GM20431 (cell line): ENCODE measurements at regions not wholly inside any gene's neighbourhood (a gene's known extent, or its start where the extent isn't known, plus 50 kb on each side); places are given as distances from the start of the nearest gene placed in this dataset.
"Not testable (repeated sequence)": the region's sequence is repeated elsewhere in the genome, so short reads cannot be mapped to it uniquely, and the experiment has no call there.

Experiments used
- in situ Hi-C: fragments of 300-500 bp; cut with MseI, MboI; formaldehyde crosslinking; loops from one replicate; pipeline ENCODE4 v1.15.0; 2020; ENCODE audit warnings: low sequenced_read_pairs; ENCODE audit not compliant: unreplicated experiment

- in situ Hi-C loops, result no loop called here
Observed at GRCh38 chr4:93888308-93888707, 59.8 kb downstream of the ATOH1 start.

DNA sequence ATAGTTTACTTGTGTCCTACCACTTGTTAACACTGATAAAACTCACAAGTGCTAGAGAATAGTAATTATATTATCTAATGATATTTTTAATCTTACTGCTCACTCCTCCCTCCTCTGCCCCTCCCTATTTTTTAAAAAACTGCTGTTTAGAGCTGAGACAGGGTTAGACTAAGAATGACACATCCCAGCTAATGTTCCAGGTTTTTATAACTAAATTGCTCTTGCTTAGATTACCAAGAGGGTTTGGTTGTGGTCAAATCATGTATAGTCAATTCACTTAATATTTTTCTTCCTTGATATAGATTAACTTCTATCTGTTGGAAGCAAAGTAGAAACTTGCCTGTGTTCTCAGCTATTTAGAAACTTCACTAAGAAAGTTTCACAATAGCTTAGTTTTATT lies 60.2 kb downstream of the ATOH1 start:
- in situ Hi-C loops, result no loop called here

DNA sequence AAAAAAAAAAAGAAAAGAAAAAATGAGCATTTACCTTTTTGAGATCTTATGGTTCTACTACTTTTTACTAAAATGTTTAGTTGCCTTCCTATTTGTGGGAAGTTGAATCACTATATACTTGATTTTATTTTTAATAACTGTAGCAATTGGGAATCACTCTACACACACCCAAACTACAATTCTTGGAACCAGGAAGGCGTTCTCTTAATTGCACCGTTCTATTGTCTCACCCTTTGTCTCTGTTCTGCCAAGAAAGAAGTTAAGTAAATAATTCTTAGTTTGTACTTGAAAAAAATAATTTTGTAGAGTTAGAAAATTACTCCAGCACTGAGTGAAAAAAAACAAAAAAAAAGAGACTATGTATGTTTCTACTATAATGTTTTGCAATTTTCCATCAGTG lies 62.7 kb downstream of the ATOH1 start:
- in situ Hi-C loops, result no loop called here

GRCh38 chr4:93894995-93895394 lies 66.4 kb downstream of the ATOH1 start:
- in situ Hi-C loops, result no loop called here

DNA sequence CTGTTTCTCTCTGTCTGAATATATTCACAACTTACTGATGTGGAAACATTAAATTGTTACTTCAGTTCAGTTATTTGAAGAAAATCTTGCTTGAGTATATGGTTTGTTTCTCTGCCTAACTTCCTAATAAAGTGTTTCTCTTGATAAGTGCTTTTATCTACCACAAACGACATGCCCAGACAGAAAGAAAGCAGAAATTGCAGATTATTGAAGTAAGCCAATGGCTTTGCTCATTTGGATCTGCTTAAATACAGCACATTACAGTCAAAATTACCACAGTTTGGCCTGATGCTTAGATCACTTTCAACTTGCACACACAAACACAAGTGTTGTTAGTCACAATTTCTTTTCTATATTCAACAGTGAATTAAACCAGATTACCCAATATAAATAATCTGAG lies 68.0 kb downstream of the ATOH1 start:
- in situ Hi-C loops, result no loop called here

DNA sequence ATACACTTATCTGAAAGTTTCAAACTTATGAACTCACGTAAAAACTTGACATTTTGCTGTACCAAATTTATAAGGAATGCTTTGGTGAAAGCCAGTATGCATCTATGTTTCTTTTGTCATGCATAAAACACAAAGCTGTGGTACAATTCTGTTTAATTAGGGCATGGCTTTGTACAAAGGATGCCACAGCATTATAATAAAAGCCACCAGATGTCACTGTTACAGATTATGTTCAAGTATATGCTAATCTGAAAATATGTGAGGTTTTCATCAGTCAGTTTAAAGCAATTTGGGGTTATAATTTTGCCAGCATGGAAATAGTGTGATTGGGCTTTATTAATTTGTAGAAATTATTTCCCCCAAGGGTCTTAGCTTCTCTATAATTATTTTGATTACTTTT lies 69.0 kb downstream of the ATOH1 start:
- in situ Hi-C loops, result no loop called here

GRCh38 chr4:93908778-93909177 lies 80.2 kb downstream of the ATOH1 start:
- in situ Hi-C loops, result no loop called here

- in situ Hi-C loops, result no loop called here
Observed at GRCh38 chr4:93911671-93912070, 83.1 kb downstream of the ATOH1 start.

DNA sequence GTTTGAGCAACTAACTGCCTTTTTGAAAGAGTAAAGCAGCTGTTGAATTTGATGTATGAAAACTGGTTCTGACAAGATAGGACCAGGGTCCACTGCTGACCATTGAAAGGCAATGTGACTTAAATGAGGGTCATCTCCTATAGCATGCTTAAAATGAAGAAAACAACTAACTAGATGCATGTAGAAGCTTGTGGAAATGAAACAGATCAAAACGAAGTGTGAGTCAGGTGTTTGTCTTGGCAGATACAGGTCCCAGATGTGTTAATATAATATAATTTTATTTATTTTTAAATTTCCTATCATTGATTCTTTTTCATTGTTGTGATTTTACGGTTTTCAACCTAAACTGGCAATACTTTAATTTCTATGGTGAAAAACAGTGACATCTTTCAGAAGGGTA lies 83.6 kb downstream of the ATOH1 start:
- in situ Hi-C loops, result no loop called here

- in situ Hi-C loops, result no loop called here
Observed at GRCh38 chr4:93918856-93919255, 90.3 kb downstream of the ATOH1 start.

DNA sequence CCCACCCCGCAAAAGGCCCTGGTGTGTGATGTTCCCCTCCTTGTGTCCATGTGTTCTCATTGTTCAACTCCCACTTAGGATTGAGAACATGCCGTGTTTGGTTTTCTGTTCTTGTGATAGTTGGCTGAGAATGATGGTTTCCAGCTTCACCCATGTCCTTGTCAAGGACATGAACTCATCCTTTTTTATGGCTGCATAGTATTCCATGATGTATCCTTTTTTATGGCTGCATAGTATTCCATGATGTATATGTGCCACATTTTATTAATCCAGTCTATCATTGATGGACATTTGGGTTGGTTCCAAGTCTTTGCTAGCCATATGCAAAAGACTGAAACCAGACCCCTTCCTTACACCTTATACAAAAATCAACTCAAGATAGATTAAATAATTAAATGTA lies 95.0 kb downstream of the ATOH1 start:
- in situ Hi-C loops, result not testable (repeated sequence)

DNA sequence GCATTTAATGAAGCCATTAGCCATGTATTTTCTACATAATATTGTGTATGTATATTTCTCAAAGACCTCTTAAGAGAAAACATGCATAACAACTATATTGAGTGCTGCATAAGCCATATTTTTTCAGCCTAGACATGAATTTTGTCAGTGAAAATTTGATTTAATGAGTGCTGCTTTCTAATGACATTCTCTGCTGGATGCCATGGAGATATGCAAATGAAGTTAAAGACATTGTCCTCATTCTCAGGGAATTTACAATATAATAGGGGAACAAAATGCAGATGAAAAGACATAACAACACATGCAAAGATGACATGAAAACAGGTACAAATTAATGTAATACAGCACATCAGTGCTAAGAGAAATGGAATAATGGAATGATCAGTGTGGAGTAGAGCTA lies 118.7 kb downstream of the ATOH1 start:
- in situ Hi-C loops, result no loop called here

GRCh38 chr4:93950239-93950638 lies 121.7 kb downstream of the ATOH1 start:
- in situ Hi-C loops, result not testable (repeated sequence)

DNA sequence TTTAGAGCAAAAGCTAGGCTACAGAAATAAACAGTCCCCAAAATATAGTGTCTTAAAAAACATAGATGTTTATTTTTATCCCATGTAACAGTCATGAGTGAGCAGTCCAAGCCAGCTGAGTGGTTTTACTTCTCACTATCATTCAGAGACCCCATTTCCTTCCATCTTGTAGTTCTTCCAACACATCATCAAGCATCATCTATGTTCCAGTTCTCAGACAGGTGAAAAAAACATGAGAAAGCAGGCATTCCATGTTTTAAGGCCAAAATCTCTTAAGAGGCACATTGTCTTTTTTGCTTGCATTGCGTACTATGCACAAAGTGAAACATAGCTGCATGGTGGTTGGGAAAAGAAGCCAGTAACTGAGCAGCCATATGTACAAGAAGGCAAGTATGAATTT lies 128.6 kb downstream of the ATOH1 start:
- in situ Hi-C loops, result no loop called here

DNA sequence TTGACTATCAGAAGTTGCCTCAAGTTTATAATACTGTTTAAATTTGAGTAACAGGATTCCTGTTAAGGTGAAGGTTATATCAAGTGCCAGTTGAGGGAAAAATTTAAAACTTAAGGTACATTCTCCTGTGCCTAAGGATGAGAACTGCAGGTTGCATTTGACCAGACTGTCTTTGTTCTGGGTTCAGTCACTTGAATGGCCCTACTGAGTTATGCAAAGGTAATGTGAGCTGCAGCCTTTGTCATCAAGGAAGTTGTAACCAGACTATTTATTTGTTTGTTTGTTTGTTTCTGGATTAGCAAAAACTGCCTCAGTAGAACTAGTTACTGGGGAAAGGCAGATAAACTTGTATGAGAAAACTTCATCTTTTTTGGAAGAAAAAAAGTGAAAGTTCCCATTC lies 131.9 kb downstream of the ATOH1 start:
- in situ Hi-C loops, result no loop called here

DNA sequence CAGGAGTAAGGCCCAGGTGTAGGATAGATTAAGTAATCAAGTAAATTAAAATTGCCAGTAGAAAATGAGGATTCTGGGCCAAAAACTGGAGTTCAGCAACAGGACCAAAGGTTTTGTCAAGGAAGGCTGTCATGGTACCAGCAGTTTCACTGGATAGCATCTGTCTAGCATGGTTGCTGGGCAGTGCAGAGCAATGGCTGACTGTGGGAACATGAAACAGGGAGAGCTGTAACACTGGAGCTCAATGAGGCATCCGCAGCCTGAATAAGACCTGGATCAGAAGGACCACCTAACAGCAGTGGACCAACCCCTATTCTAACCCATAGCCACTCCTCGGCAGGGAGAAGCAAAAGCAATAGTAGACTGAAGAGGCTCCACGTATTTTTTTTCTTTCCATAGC lies 132.4 kb downstream of the ATOH1 start:
- in situ Hi-C loops, result no loop called here

DNA sequence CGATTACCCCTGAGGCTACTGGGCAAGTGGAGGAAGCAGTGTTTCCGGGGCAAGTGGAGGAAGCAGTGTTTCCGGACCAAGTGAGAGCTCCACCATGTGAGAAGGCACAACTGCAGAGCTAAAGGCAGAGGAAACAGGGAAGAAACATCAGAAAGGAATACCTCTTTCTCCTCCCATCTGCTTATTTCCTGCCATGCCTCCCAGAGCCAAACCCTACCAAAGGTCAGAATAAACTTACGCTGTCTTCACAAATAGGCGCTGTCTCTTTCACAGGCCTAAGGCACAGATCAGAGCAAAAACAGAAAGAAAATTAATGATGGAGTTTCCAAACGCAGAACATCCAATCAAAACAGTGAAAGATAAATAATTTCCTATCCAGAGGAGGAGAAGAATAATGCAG lies 153.0 kb downstream of the ATOH1 start:
- in situ Hi-C loops, result no loop called here

DNA sequence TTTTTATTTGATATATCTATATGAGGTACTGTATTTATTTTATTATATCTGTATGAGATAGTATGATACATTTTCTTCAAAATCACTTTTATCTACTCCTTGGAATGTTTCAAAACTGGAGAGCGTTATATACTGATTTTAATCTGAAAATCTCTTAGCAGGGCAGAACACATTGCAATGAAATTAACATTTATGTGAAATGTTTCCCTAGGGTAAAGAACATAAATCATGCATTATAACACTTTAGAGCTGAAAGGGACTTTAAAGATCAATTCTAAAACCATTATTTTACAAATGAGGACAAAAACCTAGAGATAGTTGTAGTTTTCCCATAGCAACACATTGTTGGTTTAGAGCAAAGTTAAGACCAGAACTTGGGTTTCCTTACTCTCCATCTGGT lies 153.7 kb downstream of the ATOH1 start:
- in situ Hi-C loops, result no loop called here

DNA sequence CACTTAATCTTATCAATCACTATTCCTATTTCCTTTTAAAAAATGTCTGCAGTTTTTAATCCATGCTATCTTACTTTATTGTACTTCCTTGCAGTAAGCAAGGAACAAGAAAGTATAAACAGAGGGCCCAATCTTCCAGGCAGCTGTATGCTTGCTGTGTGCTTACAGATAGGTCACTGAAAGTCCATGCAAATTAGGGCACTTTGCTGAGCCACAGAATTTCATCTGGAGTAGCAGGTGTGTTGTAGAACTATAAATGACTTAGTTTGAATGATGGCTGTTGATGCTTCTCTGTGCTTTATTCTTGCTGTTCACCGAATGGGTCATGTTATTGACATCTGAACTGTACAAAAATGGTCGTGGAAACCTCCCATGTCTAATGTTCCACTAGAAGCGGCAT lies 154.6 kb downstream of the ATOH1 start:
- in situ Hi-C loops, result no loop called here

GRCh38 chr4:93994175-93994994 lies 165.8 kb downstream of the ATOH1 start:
- in situ Hi-C loops, result no loop called here

GRCh38 chr4:93996895-93997294 lies 168.3 kb downstream of the ATOH1 start:
- in situ Hi-C loops, result no loop called here

GRCh38 chr4:94000559-94000958 lies 172.0 kb downstream of the ATOH1 start:
- in situ Hi-C loops, result no loop called here
